Stimulated activated CD8-positive, alpha-beta memory T cell treated with anti-CD3 and anti-CD28 coated beads, Interleukin-15, amount 100 ng/mL, for 48 hours (primary cell): ENCODE measurements at regions not wholly inside any gene's neighbourhood (a gene's known extent, or its start where the extent isn't known, plus 50 kb on each side); places are given as distances from the start of the nearest gene placed in this dataset.
"Not testable (repeated sequence)": the region's sequence is repeated elsewhere in the genome, so short reads cannot be mapped to it uniquely, and the experiment has no call there.

Source experiments
- DNase-seq, 2 donors: peaks; one replicate each; pipeline ENCODE4 v3.0.0-alpha.2; 2020; ENCODE audit warnings: low read depth in 2 of 2

GRCh38 chr7:69374044-69374425 is 224.2 kb upstream of the AUTS2 start:
- no peak for DNase-seq

DNA sequence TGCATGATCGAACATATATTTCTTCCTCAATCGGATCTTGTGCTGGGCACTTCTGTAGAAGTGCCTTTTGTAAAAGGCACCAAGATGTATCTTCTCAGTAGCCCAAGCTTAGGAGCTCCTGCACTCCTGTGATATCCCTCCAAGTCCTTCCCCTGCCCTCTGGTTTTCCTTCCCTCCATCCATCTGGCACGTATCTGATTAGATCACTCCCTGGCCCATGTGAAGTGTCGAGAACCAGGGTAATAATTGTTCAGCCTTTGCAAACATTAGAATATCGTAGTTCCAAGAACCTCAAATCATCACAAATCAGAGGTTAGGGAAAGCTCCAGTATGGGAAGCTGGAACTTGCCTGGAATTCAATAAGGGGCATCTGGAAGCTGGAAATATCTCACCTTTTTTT is 221.1 kb upstream of the AUTS2 start:
- DNase-seq: no peak

GRCh38 chr7:69388452-69389137 is 209.7 kb upstream of the AUTS2 start:
- no peak for DNase-seq

DNA sequence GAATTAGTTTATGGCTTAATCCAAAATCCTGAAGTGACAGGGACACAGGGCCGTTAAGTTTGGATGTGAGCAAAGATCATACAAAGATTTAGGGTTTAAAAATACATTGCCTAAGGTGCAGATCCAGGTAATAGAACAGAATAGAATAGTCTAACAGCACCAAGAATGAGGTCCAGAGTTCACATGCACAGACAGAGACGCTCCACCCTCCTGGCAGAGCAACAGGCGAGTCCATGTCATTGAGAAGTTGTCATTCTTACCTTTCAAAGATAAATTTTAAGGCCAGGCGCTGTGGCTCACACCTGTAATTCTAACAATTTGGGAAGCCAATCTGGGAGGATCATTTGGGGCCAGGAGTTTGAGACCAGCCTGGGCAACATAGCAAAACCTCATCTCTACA is 209.1 kb upstream of the AUTS2 start:
- DNase-seq: no peak

DNA sequence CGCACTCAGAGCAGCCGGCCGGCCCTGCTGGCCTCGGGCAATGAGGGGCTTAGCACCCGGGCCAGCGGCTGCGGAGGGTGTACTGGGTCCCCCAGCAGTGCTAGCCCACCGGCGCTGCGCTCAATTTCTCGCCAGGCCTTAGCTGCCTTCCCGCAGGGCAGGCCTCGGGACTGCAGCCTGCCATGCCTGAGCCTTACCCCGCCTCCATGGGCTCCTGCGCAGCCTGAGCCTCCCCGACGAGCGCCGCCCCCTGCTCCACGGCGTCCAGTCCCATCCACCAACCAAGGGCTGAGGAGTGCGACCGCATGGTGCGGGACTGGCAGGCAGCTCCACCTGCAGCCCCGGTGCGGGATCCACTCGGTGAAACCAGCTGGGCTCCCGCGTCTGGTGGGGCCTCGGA is 204.4 kb upstream of the AUTS2 start:
- DNase-seq: not testable (repeated sequence)

GRCh38 chr7:69395061-69395714 is 203.1 kb upstream of the AUTS2 start:
- no peak for DNase-seq

GRCh38 chr7:69398986-69399385 is 199.3 kb upstream of the AUTS2 start:
- no peak for DNase-seq

DNA sequence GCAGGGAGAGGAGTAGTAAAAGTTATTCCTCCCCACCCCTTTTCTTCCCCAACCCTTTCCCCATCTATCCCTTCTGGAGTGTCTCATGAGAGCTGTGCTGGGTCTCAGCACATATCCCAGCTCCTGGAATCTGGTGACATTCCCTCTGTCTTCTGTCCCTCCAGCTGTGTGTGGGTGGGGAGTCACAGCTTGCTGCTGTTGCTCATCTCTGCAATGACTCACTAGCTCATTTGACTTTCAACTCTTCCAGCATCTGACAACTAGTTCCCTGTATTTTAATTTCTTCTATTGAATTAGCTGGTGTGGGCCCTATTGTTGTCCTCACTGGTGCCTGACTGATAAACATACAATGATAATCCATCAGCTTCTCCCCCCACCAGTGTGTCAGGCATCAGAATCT is 198.9 kb upstream of the AUTS2 start:
- DNase-seq: no peak

- no peak for DNase-seq
Measured at GRCh38 chr7:69402696-69403095, 195.6 kb upstream of the AUTS2 start.

DNA sequence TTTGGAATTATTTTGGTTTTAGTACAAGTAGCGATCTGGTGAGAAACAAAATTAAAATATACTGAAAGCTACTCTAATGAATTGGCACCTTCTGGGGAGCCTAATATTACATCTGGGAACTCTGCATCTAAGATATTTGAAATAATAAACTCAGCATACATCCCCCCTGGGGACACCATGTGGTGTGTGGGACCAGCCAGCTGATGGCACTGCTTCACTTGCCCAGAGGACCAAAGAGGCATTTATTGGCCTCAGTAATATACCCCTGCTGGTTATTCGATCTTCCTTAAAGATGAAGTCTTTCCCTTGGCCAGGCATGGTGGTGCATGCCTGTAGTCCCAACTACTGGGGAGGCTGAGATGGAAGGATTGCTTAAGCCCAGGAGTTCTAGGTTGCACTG is 195.1 kb upstream of the AUTS2 start:
- DNase-seq: no peak

GRCh38 chr7:69411018-69411417 is 187.3 kb upstream of the AUTS2 start:
- DNase-seq: no peak

DNA sequence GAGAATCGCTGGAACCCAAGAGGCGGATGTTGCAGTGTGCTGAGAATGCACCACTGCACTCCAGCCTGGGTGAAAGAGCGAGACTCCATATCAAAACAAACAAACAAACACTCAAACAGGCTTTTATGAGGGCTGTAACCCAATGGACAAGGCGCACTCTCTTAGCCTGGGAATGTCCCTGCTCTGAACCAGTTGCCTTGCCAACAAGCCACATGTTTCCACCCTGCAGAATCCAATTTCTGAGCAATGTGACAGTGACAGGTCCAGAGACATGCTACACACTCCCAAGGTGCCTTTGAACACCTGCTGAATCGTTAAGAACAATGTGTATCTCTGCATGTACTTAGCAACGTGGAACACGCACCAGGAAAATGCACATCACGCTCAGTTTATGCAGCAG is 186.8 kb upstream of the AUTS2 start:
- no peak for DNase-seq

GRCh38 chr7:69412331-69413146 is 185.7 kb upstream of the AUTS2 start:
- peak; percentile 3 to 6 for DNase-seq

DNA sequence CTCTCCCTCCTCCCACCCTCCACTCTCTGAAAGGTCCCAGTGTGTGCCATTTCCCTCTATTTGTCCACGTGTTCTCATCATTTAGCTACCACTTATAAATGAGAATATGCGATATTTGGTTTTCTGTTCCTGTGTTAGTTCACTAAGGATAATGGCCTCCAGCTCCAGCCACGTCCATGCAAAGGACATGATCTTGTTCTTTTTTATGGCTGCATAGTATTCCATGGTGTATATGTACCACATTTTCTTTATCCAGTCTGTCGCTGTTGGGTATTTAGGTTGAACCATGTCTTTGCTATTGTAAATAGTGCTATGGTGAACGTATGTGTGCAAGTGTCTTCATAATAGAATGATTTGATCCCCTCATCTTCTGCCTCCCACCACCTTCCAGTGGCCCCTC is 183.7 kb upstream of the AUTS2 start:
- DNase-seq: no peak

DNA sequence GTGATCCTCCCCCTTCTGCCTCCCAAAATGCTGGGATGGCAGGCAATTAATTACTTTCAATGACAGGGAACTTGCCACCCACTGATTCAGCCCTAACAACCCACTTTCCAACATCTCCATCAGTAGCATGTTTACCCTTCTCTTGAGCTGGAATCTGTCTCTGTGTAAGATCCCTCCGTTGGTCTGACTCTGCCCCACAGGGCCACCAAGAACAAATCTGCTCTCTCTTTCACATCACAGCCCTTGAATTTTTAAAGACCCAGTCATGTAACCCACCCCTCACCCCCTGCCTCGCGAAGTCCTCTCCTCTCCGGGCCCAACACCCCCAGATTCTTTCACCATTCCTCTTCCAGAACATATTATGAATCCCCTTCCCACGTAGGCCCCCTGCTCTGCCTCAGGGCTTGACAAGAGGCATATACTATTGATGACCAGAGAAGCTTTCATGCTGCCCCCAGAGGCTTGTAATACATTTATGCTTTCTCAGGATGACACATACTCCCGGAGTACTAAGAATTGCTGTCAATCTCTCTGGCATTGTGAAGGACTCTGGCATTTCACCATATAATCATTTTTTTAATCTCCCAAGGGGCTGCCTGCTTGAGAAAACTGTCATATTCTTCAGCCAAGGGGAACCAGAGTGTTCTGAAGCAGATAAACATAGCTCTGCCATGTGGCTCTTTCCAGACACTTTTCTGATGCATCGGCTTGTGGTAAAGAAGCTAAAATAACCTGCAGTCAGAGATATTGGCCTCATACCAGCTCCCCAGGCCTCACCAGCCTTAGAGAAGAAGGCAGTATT is 179.2 kb upstream of the AUTS2 start:
- DNase-seq: no peak

- no peak for DNase-seq
Measured at GRCh38 chr7:69419934-69420333, 178.3 kb upstream of the AUTS2 start.

- no peak for DNase-seq
Measured at GRCh38 chr7:69422574-69422985, 175.7 kb upstream of the AUTS2 start.

DNA sequence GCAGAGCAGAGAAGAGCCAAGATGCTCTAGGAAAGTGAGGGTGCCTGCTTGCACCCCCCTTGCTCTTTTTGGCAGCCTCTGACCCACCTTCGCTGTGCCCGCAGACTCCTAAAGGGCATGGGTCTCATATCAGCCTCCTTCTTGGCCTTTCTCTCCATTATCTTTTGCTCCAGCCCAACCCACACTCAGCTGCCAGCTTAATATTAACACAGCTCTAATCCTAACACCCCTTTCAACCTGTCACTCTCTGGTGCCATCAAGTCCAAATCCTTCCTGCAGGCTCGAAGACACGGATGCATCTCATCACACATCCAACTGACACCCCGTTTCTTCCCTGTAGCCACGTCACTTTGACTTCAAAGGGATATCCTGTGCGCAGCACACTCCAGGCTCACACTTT is 171.6 kb upstream of the AUTS2 start:
- no peak for DNase-seq

DNA sequence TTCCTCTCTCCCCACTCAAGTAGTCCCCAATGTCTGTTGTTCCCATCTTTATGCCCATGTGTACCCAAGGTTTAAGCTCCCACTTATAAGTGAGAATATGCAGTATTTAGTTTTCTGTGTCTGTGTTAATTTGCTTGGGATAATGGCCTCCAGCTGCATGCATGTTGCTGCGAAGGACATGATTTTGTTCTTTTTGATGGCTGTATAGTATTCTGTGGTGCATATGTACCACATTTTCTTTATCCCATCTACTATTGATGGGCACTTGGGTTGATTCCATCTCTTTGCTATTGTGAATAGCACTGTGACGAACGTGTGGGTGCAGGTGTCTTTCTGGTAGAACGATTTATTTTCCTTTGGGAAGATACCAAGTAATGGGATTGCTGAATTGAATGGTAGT is 170.2 kb upstream of the AUTS2 start:
- no peak for DNase-seq

GRCh38 chr7:69429911-69430383 is 168.3 kb upstream of the AUTS2 start:
- no peak for DNase-seq

DNA sequence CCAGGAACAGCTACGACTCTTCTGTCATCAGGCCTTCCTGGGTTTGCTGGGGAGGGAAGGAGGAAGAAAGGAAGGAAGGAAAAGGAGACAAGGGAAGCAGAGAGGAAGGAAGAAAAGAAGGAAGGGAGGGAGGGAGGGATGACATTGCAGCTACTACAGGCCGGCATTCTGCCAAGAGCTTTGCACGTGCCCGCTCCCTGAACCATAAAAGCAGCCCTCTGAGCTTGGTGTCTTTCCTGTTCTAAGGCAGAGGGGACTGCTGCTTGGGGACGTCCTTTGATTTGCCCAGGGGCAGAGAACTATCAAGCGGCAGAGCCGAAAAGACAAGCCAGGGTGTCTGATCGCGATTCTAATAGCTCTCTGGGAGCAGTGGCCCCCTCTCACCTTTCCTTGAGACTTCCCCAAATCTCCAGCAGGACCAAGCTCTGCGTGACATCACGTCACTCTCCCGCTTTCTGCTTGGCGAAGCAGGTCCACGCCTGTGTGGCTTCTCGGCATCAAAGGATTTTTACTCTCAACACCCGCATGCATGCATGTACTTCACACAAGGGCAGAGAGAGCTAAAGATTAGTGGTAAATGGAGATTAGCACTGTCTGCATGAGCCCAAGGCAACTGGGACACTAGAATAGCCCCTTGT is 167.8 kb upstream of the AUTS2 start:
- DNase-seq: no peak

- DNase-seq: no peak
Measured at GRCh38 chr7:69431626-69432025, 166.6 kb upstream of the AUTS2 start.
